ENCODE measurements at regions not wholly inside any gene's neighbourhood (a gene's known extent, or its start where the extent isn't known, plus 50 kb on each side); places are given as distances from the start of the nearest gene placed in this dataset.

- Histone ChIP-seq H3K79me2 (replicated peaks; ENCODE audit: insufficient read depth) (no peaks in the 10 kb centered on the region), H3K27me3 (ENCODE audit: insufficient read depth) (no peaks in the 10 kb centered on the region), H2AFZ (no peak overlapping the region), H3F3A (replicated peaks; ENCODE audit: low read depth) (no peaks in the 10 kb centered on the region), H4K20me1 (replicated peaks; ENCODE audit: insufficient read depth) (no peaks in the 10 kb centered on the region), H3K36me3 (ENCODE audit: insufficient read depth) (no peaks in the 10 kb centered on the region), H3K9me2 (ENCODE audit: insufficient read depth) (no peaks in the 10 kb centered on the region), H3K4me2 (no peak overlapping the region), H3K4me1 (ENCODE audit: insufficient read depth) (no peaks in the 10 kb centered on the region), H3K4me3 (no peak overlapping the region), H3K27ac (ENCODE audit: low read depth) (no peak overlapping the region)
- Mint-ChIP-seq H3K9me3 (peaks cover 5% of the 10 kb centered on the region), H3K27ac (no peak overlapping the region), H3K27me3 (ENCODE audit: insufficient read depth, low read depth, poor library complexity) (peaks cover 3% of the 10 kb centered on the region), H3K4me1 (no peaks in the 10 kb centered on the region), H3K4me3 (no peak overlapping the region), H3K36me3 (ENCODE audit: low read depth) (no peaks in the 10 kb centered on the region)
- DNase-seq (ENCODE audit: low spot score) (no peak), ATAC-seq (no peak)
- TF ChIP-seq EZH2 (IDR thresholded peaks at IDR 0.05; ENCODE audit: low read depth, unreplicated experiment): no peak
- TF ChIP-seq JUNB (IDR thresholded peaks at IDR 0.05; ENCODE audit: unreplicated experiment): no peak
- no peak for TF ChIP-seq ZNF331 (CRISPR knock-in tag; IDR thresholded peaks at IDR 0.05; ENCODE audit: low read depth)
- TF ChIP-seq ETS1 (IDR thresholded peaks at IDR 0.05): no peak
- TF ChIP-seq POLR2AphosphoS5 (IDR thresholded peaks at IDR 0.05; ENCODE audit: low read depth): no peak
- TF ChIP-seq REST (IDR thresholded peaks at IDR 0.05; ENCODE audit: unreplicated experiment): no peak
- no peak for TF ChIP-seq STAT1 (IDR thresholded peaks at IDR 0.05; ENCODE audit: unreplicated experiment)
These were observed 55.6 kb downstream of the PBDC1 start for GRCh38 chrX:76228499-76228898.

- DNase-seq (ENCODE audit: low spot score) (no peak), ATAC-seq (no peak)
- Mint-ChIP-seq H3K27ac (no peak overlapping the region), H3K27me3 (ENCODE audit: insufficient read depth, low read depth, poor library complexity) (no peaks in the 10 kb centered on the region), H3K4me3 (no peak overlapping the region), H3K36me3 (ENCODE audit: low read depth) (no peaks in the 10 kb centered on the region), H3K4me1 (no peaks in the 10 kb centered on the region), H3K9me3 (no peaks in the 10 kb centered on the region)
- H3K79me2 ChIP-seq (replicated peaks; ENCODE audit: insufficient read depth): no peaks in the 10 kb centered on the region
- H3K27me3 ChIP-seq (ENCODE audit: insufficient read depth): no peaks in the 10 kb centered on the region
- no peaks in the 10 kb centered on the region for H3F3A ChIP-seq (replicated peaks; ENCODE audit: low read depth)
- no peak overlapping the region for H2AFZ ChIP-seq
- no peaks in the 10 kb centered on the region for H4K20me1 ChIP-seq (replicated peaks; ENCODE audit: insufficient read depth)
- no peak overlapping the region for H3K4me2 ChIP-seq
- H3K4me1 ChIP-seq (ENCODE audit: insufficient read depth): no peaks in the 10 kb centered on the region
- no peak overlapping the region for H3K27ac ChIP-seq (ENCODE audit: low read depth)
- no peak for TF ChIP-seq ETS1 (IDR thresholded peaks at IDR 0.05)
- TF ChIP-seq ZNF114 (CRISPR knock-in tag; IDR thresholded peaks at IDR 0.05): no peak
- TF ChIP-seq NANOG (IDR thresholded peaks at IDR 0.05; ENCODE audit: borderline replicate concordance): no peak
- TF ChIP-seq EZH2 (IDR thresholded peaks at IDR 0.05; ENCODE audit: low read depth, unreplicated experiment): no peak
- H3K9me2 ChIP-seq (ENCODE audit: insufficient read depth): no peaks in the 10 kb centered on the region
- H3K4me3 ChIP-seq: no peak overlapping the region
- H3K36me3 ChIP-seq (ENCODE audit: insufficient read depth): no peaks in the 10 kb centered on the region
These were observed 76.0 kb downstream of the PBDC1 start for GRCh38 chrX:76248901-76249300.

Measured in GM23338 (cell line).